Endothelial cell of umbilical vein (primary cell): ENCODE measurements at regions not wholly inside any gene's neighbourhood (a gene's known extent, or its start where the extent isn't known, plus 50 kb on each side); places are given as distances from the start of the nearest gene placed in this dataset.

Experiments used
- BruUV-seq: library from RNA; stranded (reverse); fragments of 400-500 nt; replicated peaks from 2 replicates; lab custom pipeline; 2021; lab: Mats Ljungman, UMichigan
- CTCF ChIA-PET: fragments of 300-600, 350-600 bp; sonication (Branson Sonifier 250); formaldehyde crosslinking; loops from one replicate; lab custom pipeline; 2021; ENCODE audit warnings: antibody characterized with exemption, inconsistent platforms; lab: Charles Lee
- POLR2A ChIA-PET: fragments of 300-600, 350-600 bp; sonication (Branson Sonifier 250); formaldehyde crosslinking; loops from one replicate; lab custom pipeline; 2021; ENCODE audit warnings: antibody characterized with exemption, inconsistent platforms; lab: Charles Lee
- DNase-seq: peaks from one replicate; pipeline ENCODE4 v3.0.0-alpha.2; 2011; ENCODE audit warnings: low read depth, low spot score
- FAIRE-seq: peaks from 2 replicates; lab custom pipeline; 2011; peaks lifted over from hg19 to GRCh38; lab: Jason Lieb, UNC
- H2AFZ ChIP-seq: 2 replicates; pipeline ENCODE4 v1.6.0; 2012; ENCODE audit warnings: low read depth, low read length, control low read depth, inconsistent platforms
- H3K27ac ChIP-seq: 2 replicates; pipeline ENCODE4 v1.5.1; 2011; ENCODE audit warnings: low read depth, mild to moderate bottlenecking, control low read depth, low read length, moderate library complexity; ENCODE audit not compliant: insufficient read depth
- H3K27me3 ChIP-seq, 2 experiments: 2 replicates each; pipeline versions ENCODE4 v1.6.0 to v1.6.1; 2011; ENCODE audit warnings: low read length in 2 of 2, mixed read lengths in 1 of 2; ENCODE audit not compliant: control insufficient read depth in 2 of 2, insufficient read depth in 2 of 2
- H3K36me3 ChIP-seq, 2 experiments: 2 replicates in 1 of 2; 3 replicates in 1 of 2; pipeline ENCODE4 v1.5.1; 2011; ENCODE audit warnings: low read length in 2 of 2, mild to moderate bottlenecking in 1 of 2, moderate library complexity in 1 of 2; ENCODE audit not compliant: control insufficient read depth in 2 of 2, insufficient read depth in 2 of 2; ENCODE audit errors: extremely low read depth in 1 of 2
- H3K4me1 ChIP-seq: 3 replicates; pipeline ENCODE4 v1.5.1; 2011; ENCODE audit warnings: mild to moderate bottlenecking, low read length; ENCODE audit not compliant: control insufficient read depth, insufficient read depth; ENCODE audit errors: extremely low read depth
- H3K4me2 ChIP-seq: 2 replicates; pipeline ENCODE4 v1.6.1; 2011; ENCODE audit warnings: low read length, control low read depth, mixed read lengths; ENCODE audit not compliant: insufficient read depth
- H3K4me3 ChIP-seq, 3 experiments: fragments of 200-600 bp in 1 of 3; sonication (generic), shearing (Covaris generic) in 1 of 3; replicated peaks in 1 of 3; 2 replicates each; pipeline ENCODE4 v1.5.1; 2011 to 2016; ENCODE audit warnings: control low read depth in 3 of 3, low read length in 3 of 3, mild to moderate bottlenecking in 2 of 3, inconsistent platforms in 1 of 3, low read depth in 1 of 3, moderate library complexity in 1 of 3; ENCODE audit not compliant: insufficient read depth in 1 of 3
- H3K79me2 ChIP-seq: 2 replicates; pipeline ENCODE4 v1.6.0; 2012; ENCODE audit warnings: low read length, inconsistent platforms; ENCODE audit not compliant: control insufficient read depth, insufficient read depth
- H3K9ac ChIP-seq: replicated peaks from 2 replicates; pipeline ENCODE3; 2011; ENCODE audit warnings: low read length, control low read depth; ENCODE audit not compliant: insufficient read depth; ENCODE audit errors: extremely low read depth
- H3K9me1 ChIP-seq: replicated peaks from 3 replicates; pipeline ENCODE4 v1.6.0; 2011; ENCODE audit warnings: mild to moderate bottlenecking, low read length; ENCODE audit not compliant: control insufficient read depth, insufficient read depth; ENCODE audit errors: extremely low read depth
- H3K9me3 ChIP-seq: replicated peaks from 2 replicates; pipeline ENCODE4 v1.5.1; 2012; ENCODE audit warnings: low read length, inconsistent platforms; ENCODE audit not compliant: control insufficient read depth, insufficient read depth
- H4K20me1 ChIP-seq: replicated peaks from 2 replicates; pipeline ENCODE3; 2011; ENCODE audit warnings: mild to moderate bottlenecking, low read length; ENCODE audit not compliant: control insufficient read depth, insufficient read depth; ENCODE audit errors: extremely low read depth
- EZH2 ChIP-seq: IDR thresholded peaks from 2 replicates; pipeline ENCODE4 v1.6.1; 2012; ENCODE audit warnings: borderline replicate concordance, low read depth, mild to moderate bottlenecking, moderate library complexity, low read length, inconsistent platforms; ENCODE audit not compliant: severe bottlenecking
- FOS ChIP-seq: IDR thresholded peaks from 2 replicates; pipeline ENCODE4 v1.6.1; 2011; ENCODE audit warnings: mild to moderate bottlenecking, low read length, moderate library complexity, borderline replicate concordance; ENCODE audit not compliant: insufficient read depth
- GATA2 ChIP-seq: IDR thresholded peaks from 2 replicates; pipeline ENCODE4 v1.7.0; 2011; ENCODE audit warnings: low read depth, mild to moderate bottlenecking, moderate library complexity, mixed read lengths, low read length; ENCODE audit not compliant: insufficient read length, insufficient read depth
- JUN ChIP-seq: IDR thresholded peaks from 2 replicates; pipeline ENCODE4 v1.6.1; 2011; ENCODE audit warnings: borderline replicate concordance, low read depth; ENCODE audit not compliant: insufficient read length, insufficient read depth
- MYC ChIP-seq: IDR thresholded peaks from one replicate; pipeline ENCODE4 v1.6.1; 2011; ENCODE audit warnings: mild to moderate bottlenecking, low read depth, low read length
- POLR2A ChIP-seq: IDR thresholded peaks from 2 replicates; pipeline ENCODE4 v1.6.1; 2012; ENCODE audit warnings: low read depth, mild to moderate bottlenecking, control low read depth, low read length
- POLR2AphosphoS5 ChIP-seq: IDR thresholded peaks from 2 replicates; pipeline ENCODE4 v1.6.1; 2012; ENCODE audit warnings: low read depth, mild to moderate bottlenecking, control low read depth, low read length, moderate library complexity; ENCODE audit not compliant: insufficient read depth
- dilution Hi-C: fragments of 300-500 bp; cut with MboI; formaldehyde crosslinking; loops from one replicate; pipeline ENCODE4 v1.15.0; 2019; ENCODE audit warnings: low sequenced_read_pairs; ENCODE audit not compliant: extremely low pct_ligation_motif_present
- intact Hi-C: fragments of 100-400 bp; cut with micrococcal nuclease; formaldehyde crosslinking; loops from one replicate; pipeline ENCODE4 v1.10.0; 2022
- TF ChIP-seq, protein P1 (sequence below), 2 donors: IDR thresholded peaks; 1 replicate in 1 of 2; 2 replicates in 1 of 2; pipeline ENCODE4 v1.5.1; 2011; ENCODE audit warnings: low read length in 2 of 2, mild to moderate bottlenecking in 2 of 2, moderate library complexity in 2 of 2, control low read depth in 1 of 2, inconsistent platforms in 1 of 2, low read depth in 1 of 2; ENCODE audit not compliant: insufficient read depth in 1 of 2; ENCODE audit errors: extremely low read depth in 1 of 2
- TF ChIP-seq, protein P2 (sequence below): IDR thresholded peaks from 2 replicates; pipeline ENCODE4 v1.6.1; 2011; ENCODE audit not compliant: insufficient read depth, insufficient read length

DNA sequence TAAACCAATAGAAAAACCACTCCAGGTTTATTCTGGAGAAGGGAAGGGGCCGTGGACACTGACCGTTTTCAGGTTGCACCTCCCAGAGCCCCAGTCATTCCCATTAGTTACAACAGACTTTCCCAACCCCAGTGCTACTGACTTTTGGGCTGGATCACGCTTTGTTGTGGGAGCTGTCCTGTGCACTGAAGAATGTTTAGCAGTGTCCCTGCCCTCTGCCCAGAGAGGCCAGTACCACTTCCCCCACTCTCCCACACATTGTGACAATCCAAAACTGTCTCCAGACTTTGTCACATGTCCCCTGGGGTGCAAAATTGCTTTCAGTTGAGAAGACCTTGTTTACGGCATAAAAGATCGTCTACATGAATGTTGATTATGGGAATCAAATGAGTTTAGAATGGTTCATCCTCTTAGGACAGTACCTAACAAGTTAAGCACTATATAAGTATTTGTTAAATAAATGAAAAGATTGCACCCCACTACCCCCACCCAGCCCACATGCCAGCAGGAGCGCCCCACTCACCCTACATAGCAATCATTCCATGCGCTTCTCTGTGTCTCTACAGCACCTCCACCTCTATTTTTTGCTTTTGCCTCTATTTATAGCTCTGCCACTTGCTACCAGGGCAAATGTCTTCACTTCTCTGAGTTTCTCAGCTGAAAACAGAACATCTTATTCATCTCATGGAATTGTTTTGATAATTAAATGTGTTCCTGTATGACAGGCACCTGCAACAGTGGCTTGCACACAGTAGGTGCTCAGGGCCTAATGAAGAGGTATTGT is 104.9 kb downstream of the AXIN2 start:
- ChIA-PET POLR2A (no interaction called here), CTCF (interaction anchor here (1.0 to 1.7 kb wide), 2 partner anchors 225 to 709 kb away, joined by 4 read pairs; no protein-coding TSS in a partner anchor)
- H3K9me1 ChIP-seq, result no peaks in the 10 kb centered on the region
- peaks cover 10 to 14% of the 10 kb centered on the region in 2 experiments for H3K27me3 ChIP-seq
- no peaks in the 10 kb centered on the region for H4K20me1 ChIP-seq
- H3K4me3 ChIP-seq, result no peak overlapping the region
- no peak for FAIRE-seq
- no peak for TF ChIP-seq GATA2
- no peak for TF ChIP-seq POLR2AphosphoS5
- no peak for TF ChIP-seq FOS
- TF ChIP-seq, protein P1, sequence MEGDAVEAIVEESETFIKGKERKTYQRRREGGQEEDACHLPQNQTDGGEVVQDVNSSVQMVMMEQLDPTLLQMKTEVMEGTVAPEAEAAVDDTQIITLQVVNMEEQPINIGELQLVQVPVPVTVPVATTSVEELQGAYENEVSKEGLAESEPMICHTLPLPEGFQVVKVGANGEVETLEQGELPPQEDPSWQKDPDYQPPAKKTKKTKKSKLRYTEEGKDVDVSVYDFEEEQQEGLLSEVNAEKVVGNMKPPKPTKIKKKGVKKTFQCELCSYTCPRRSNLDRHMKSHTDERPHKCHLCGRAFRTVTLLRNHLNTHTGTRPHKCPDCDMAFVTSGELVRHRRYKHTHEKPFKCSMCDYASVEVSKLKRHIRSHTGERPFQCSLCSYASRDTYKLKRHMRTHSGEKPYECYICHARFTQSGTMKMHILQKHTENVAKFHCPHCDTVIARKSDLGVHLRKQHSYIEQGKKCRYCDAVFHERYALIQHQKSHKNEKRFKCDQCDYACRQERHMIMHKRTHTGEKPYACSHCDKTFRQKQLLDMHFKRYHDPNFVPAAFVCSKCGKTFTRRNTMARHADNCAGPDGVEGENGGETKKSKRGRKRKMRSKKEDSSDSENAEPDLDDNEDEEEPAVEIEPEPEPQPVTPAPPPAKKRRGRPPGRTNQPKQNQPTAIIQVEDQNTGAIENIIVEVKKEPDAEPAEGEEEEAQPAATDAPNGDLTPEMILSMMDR (IDR thresholded peaks at IDR 0.05; ENCODE audit: extremely low read depth in 1 of 2, insufficient read depth in 1 of 2, low read depth in 1 of 2, low read length in 2 of 2), result no peak
- TF ChIP-seq EZH2, result no peak
- no peak for TF ChIP-seq JUN
- TF ChIP-seq MYC, result no peak
- TF ChIP-seq POLR2A, result no peak
- TF ChIP-seq, protein P2, sequence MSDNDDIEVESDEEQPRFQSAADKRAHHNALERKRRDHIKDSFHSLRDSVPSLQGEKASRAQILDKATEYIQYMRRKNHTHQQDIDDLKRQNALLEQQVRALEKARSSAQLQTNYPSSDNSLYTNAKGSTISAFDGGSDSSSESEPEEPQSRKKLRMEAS, result no peak
- BruUV-seq, result no TSS peak
- no peak overlapping the region for H2AFZ ChIP-seq
- no peaks in the 10 kb centered on the region for H3K9me3 ChIP-seq
- intact Hi-C loops, result loop anchor here (10.0 kb wide), 1 partner anchor 528 kb away; no protein-coding TSS in a partner anchor
- DNase-seq, result no peak
- H3K36me3 ChIP-seq, result no peaks in the 10 kb centered on the region
- no peak overlapping the region for H3K27ac ChIP-seq
- H3K4me1 ChIP-seq, result no peaks in the 10 kb centered on the region
- H3K79me2 ChIP-seq, result no peaks in the 10 kb centered on the region
- H3K9ac ChIP-seq, result no peak overlapping the region
- dilution Hi-C loops, result no loop called here
- H3K4me2 ChIP-seq, result no peak overlapping the region
